ENCODE measurements at regions not wholly inside any gene's neighbourhood (a gene's known extent, or its start where the extent isn't known, plus 50 kb on each side); places are given as distances from the start of the nearest gene placed in this dataset.

- no peak for TF ChIP-seq CTCF (IDR thresholded peaks at IDR 0.05; ENCODE audit: control insufficient read depth, insufficient read depth, low read depth, low read length, missing control alignments)
- DNase-seq (ENCODE audit: low read depth), result peak; percentile 63
- no peak overlapping the region for H3K4me3 ChIP-seq (ENCODE audit: control insufficient read depth, low read depth, low read length)
These were observed 85.3 kb upstream of the EFEMP1 start for GRCh38 chr2:56008661-56009431.

GRCh38 chr2:56009758-56010458 is 86.3 kb upstream of the EFEMP1 start:
- peak; percentile 53 for TF ChIP-seq CTCF (IDR thresholded peaks at IDR 0.05; ENCODE audit: control insufficient read depth, insufficient read depth, low read depth, low read length, missing control alignments)
- no peak overlapping the region for H3K4me3 ChIP-seq (ENCODE audit: control insufficient read depth, low read depth, low read length)
- peak; percentile 37 for DNase-seq (ENCODE audit: low read depth)

GRCh38 chr2:56011624-56012023 is 88.0 kb upstream of the EFEMP1 start:
- no peak for DNase-seq (ENCODE audit: low read depth)
- H3K4me3 ChIP-seq (ENCODE audit: control insufficient read depth, low read depth, low read length), result no peak overlapping the region
- no peak for TF ChIP-seq CTCF (IDR thresholded peaks at IDR 0.05; ENCODE audit: control insufficient read depth, insufficient read depth, low read depth, low read length, missing control alignments)

- TF ChIP-seq CTCF (IDR thresholded peaks at IDR 0.05; ENCODE audit: control insufficient read depth, insufficient read depth, low read depth, low read length, missing control alignments), result no peak
- H3K4me3 ChIP-seq (ENCODE audit: control insufficient read depth, low read depth, low read length), result no peak overlapping the region
- no peak for DNase-seq (ENCODE audit: low read depth)
These were observed 88.7 kb upstream of the EFEMP1 start for GRCh38 chr2:56012221-56012765.

GRCh38 chr2:56013475-56013874 is 89.9 kb upstream of the EFEMP1 start:
- TF ChIP-seq CTCF (IDR thresholded peaks at IDR 0.05; ENCODE audit: control insufficient read depth, insufficient read depth, low read depth, low read length, missing control alignments), result no peak
- DNase-seq (ENCODE audit: low read depth), result no peak
- no peak overlapping the region for H3K4me3 ChIP-seq (ENCODE audit: control insufficient read depth, low read depth, low read length)

GRCh38 chr2:56014046-56014730 is 90.6 kb upstream of the EFEMP1 start:
- TF ChIP-seq CTCF (IDR thresholded peaks at IDR 0.05; ENCODE audit: control insufficient read depth, insufficient read depth, low read depth, low read length, missing control alignments), result no peak
- no peak overlapping the region for H3K4me3 ChIP-seq (ENCODE audit: control insufficient read depth, low read depth, low read length)
- DNase-seq (ENCODE audit: low read depth), result no peak

Measured in AG09309 (cell line).